GM21576 (cell line): ENCODE measurements at regions not wholly inside any gene's neighbourhood (a gene's known extent, or its start where the extent isn't known, plus 50 kb on each side); places are given as distances from the start of the nearest gene placed in this dataset.

ENCODE experiments used
- ATAC-seq: cut with Tn5 transposase; IDR thresholded peaks from one replicate; pipeline ENCODE4 v1.9.1; 2021; ENCODE audit warnings: mild to moderate bottlenecking, moderate library complexity; ENCODE audit not compliant: unreplicated experiment

GRCh38 chr16:59320657-59321056 lies 586.5 kb upstream of the GOT2 start:
- no peak for ATAC-seq

GRCh38 chr16:59319871-59320270 lies 585.8 kb upstream of the GOT2 start:
- no peak for ATAC-seq

DNA sequence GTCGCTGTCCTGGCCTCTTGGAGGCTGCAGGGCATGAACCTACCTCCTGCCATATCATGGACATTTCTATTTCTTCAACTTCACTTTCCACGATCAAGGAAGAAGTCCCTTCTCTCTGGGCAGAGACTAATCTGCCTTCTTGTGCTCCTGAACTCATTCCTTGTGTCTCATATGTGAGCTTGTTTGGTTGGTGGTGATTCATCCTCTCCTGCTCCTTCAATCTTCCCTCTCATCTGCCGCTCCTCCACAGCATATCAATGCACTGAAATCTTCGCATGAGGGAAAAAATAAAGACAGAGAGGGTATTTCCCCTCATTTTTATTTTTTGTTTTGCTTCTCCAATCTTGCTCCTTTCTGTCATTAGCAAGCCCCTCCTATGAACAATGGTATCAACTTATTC lies 571.7 kb upstream of the GOT2 start:
- no peak for ATAC-seq

- no peak for ATAC-seq
These were observed 562.8 kb upstream of the GOT2 start for GRCh38 chr16:59296888-59297287.

- ATAC-seq: no peak
These were observed 562.0 kb upstream of the GOT2 start for GRCh38 chr16:59295993-59296736.

GRCh38 chr16:59295474-59295873 lies 561.4 kb upstream of the GOT2 start:
- ATAC-seq: no peak

DNA sequence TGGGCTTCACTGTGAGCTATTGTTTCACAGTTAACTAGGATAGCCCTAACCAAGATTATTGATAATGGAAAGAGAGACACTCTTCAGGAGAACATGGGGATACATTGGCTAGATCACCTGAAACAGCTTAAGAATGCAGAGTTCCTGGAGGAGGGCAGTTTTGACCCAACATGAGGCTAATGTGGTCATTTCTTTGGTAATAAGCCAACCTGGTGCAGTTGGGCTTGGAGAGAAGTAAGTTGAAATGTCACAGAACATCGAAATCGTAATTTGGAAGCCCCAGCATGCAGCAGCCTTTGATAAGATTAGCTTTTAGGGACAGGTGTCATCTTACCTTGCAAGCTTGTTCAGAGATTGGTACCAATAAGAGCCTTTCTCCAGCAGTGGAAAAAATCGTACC lies 556.6 kb upstream of the GOT2 start:
- no peak for ATAC-seq

DNA sequence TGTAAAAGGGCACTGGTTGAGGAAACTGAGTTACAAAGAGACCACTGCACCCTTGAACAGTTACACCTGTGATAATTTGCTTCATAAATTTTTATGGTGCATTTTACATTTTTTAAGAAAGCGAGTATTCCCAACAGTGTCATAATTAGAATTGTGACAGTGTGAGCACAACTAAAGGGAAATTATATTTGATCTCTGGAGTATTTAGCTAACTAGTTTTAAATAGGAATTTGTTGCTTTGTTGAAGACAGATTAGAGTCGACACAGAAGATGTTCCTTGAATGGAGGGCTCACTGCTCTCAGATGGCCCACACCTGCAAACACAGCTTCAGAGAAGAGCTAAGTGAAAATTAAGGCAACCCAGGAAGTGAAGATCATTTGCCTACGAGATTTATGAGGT lies 555.0 kb upstream of the GOT2 start:
- no peak for ATAC-seq

GRCh38 chr16:59274141-59274540 lies 540.0 kb upstream of the GOT2 start:
- no peak for ATAC-seq

GRCh38 chr16:59263955-59264354 lies 529.8 kb upstream of the GOT2 start:
- no peak for ATAC-seq

DNA sequence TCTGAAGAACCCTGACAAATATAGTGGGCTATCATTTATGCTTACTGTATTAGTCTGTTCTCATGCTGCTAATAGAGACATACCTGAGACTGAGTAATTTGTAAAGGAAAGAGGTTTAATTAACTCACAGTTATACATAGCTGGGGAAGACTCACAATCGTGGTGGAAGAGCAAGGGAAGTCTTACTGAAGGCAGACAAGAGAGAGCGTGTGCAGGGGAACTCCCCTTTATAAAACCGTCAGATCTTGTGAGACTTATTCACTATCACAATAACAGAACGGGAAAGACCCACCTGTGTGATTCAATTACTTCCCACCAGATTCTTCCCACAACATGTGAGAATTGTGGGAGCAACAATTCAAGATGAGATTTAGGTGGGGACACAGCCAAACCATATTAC lies 526.8 kb upstream of the GOT2 start:
- no peak for ATAC-seq

- ATAC-seq: no peak
These were observed 525.8 kb upstream of the GOT2 start for GRCh38 chr16:59259950-59260319.

DNA sequence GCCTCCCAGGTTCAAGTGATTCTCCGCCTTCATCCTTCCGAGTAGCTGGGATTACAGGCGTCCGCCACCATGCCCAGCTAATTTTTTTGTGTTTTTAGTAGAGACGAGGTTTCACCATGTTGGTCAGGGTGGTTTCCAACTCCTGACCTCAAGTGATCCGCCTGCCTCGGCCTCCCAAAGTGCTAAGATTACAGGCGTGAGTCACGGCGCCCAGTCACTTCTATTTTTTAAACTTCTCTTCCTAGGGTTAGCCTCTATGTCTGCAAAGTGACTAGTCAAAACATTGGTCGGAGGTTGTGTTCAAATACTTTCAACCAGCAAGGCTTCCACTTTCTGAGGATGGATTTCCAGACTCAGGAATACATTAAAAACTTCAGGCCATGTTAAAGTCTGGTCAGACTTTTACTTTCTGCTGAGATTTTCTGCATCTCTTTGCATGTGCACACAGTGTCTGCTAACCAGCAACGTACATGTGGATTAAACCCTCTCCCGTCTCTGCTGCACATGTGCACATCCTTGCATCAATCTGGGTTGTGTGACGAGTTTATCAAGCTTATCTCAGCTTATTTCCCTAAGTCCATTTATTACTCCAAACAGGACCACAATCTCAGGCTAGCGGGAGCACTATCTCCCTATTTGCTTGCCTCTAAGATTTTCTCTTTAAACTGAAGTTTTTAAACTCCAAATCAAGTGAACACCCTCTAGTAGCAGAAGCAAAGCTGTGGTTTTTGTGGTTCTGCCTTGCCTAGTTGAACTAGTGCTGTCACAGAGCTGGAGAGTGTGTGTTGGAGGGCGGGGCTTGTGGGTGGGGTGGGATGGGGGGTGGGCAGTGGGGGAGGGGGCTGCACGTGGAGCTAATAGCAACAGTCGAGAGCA lies 525.2 kb upstream of the GOT2 start:
- ATAC-seq: no peak

GRCh38 chr16:59252317-59252716 lies 518.2 kb upstream of the GOT2 start:
- ATAC-seq: no peak

DNA sequence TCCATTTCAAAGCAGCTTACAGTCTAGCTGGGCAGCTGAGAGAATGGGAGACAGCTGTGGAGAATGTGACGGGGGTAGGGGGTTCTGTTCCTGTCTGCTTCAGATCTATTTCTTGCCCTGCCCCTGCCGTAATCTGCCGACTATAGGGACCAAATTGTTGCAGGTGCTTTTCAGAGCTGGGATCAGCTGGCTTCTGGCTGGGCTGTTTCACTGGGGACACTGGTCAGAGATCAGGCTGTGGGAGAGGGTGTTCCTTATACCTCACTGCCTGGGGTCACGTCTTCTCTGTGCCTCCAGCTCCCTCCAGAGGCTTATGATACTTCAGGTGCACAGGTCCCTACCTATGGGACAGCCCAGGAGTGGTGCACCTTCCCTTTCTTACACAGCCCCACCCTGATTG lies 514.9 kb upstream of the GOT2 start:
- ATAC-seq: no peak

GRCh38 chr16:59242556-59242955 lies 508.4 kb upstream of the GOT2 start:
- ATAC-seq: no peak

GRCh38 chr16:59238246-59238645 lies 504.1 kb upstream of the GOT2 start:
- ATAC-seq: no peak

DNA sequence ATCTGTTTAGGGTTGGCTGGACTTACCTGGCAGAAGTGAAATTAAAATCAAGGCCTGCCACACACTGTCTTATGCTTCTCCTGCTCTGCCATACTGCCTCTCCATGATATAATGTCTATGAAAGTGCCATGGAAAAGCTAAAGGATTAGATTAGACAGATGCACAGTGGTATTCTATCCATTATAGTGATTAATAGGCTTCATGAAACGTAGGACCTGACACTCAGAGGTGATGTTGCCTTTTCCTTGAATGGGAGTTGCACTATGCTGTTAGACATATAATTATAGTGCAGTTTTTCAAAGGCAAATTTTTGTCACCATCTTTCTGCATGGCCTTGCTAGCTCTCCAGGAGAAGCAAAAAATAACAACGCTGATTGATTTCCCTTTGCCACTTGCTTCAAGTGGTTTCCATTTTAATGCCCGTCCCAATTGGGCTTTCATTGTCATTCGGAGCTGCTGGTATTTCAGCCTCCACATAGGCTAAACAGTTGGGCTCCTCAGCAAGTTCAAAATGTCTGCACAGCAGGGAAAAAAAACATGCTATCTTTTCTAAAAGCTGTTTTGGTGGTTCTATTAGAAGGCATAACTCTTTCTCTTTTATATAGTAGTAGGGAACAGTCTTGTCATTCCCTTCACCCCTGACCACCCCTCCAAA lies 502.8 kb upstream of the GOT2 start:
- ATAC-seq: no peak

DNA sequence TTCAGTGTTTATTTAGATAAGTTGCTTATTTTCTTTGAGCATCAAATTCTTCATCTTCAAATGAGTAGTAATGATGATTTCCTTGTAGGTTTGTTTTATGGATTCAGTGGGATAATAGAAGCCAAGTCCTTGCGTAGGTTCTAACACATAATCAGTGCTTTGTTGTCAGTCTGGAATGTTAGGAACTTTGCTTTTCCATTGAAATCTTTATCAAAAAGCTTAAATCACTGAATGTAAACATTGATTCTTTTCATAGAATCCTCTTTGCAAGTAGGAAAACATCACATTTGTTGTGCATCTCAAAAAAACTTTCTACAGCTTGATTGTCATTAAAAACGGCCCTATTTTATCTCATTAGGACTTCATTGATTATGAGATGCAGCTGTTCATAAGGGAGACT lies 490.3 kb upstream of the GOT2 start:
- no peak for ATAC-seq

DNA sequence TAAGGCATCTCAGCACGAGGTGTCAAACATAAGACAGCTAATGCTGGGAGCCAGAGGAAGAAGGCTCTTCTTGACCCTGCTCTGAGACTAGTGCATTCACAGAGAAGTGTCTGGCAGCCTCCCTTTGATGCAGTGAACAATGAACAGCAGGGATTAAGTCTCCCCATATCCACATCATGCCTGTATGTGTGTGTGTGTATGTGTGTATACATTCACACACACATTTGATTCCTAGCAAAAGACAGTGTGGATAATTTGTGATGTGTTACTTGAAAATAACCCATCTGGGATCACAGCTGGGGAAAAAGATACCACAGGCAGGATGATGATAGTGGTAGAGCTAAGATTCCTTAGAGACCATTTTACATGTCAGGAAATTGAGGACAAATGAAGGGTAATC lies 485.9 kb upstream of the GOT2 start:
- no peak for ATAC-seq

- ATAC-seq: no peak
These were observed 482.2 kb upstream of the GOT2 start for GRCh38 chr16:59216291-59216690.

DNA sequence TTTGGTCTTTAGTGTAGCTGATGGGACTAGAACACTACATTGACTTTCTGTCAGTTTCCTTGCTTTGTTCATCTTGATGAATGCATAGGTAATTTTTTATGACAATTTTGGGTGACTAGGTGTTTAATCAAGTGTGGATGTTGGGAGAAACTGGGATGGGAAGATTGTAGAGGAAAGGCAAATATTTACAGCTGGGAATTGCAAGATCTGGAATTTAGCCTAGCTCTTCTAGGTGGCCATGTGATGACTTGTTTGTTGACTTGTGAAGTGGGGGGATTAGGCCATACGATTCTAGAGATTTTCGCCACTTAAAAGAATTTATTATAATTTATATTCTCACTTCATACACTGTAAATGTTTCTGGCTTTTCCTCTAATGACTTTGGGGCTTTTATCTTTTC lies 480.3 kb upstream of the GOT2 start:
- no peak for ATAC-seq
